Natural killer cell (primary cell): ENCODE measurements at regions not wholly inside any gene's neighbourhood (a gene's known extent, or its start where the extent isn't known, plus 50 kb on each side); places are given as distances from the start of the nearest gene placed in this dataset.

Experiments
- ATAC-seq, 3 donors: fragments of 150-1000 bp in 2 of 3; fragments of 200-7000 bp in 1 of 3; cut with Tn5 transposase; 1 replicate in 1 of 3; 2 replicates in 2 of 3; pipeline ENCODE4 v1.10.0; 2021; ENCODE audit warnings: mild to moderate bottlenecking in 2 of 3, moderate library complexity in 2 of 3
- DNase-seq, 2 donors: peaks; one replicate each; pipeline versions ENCODE4 v3.0.0 to v3.0.0-alpha.2; 2013 to 2021; ENCODE audit warnings: mixed read lengths in 1 of 2
- H3K27ac ChIP-seq: one replicate; pipeline ENCODE4 v1.5.1; 2013; ENCODE audit warnings: mild to moderate bottlenecking, low read length
- H3K27me3 ChIP-seq: one replicate; pipeline ENCODE4 v1.6.1; 2013; ENCODE audit warnings: low read length; ENCODE audit not compliant: control insufficient read depth, insufficient read depth
- H3K36me3 ChIP-seq: one replicate; pipeline ENCODE4 v1.6.1; 2013; ENCODE audit warnings: low read length; ENCODE audit not compliant: control insufficient read depth, insufficient read depth
- H3K4me1 ChIP-seq: one replicate; pipeline ENCODE4 v1.6.1; 2013; ENCODE audit warnings: low read length; ENCODE audit not compliant: control insufficient read depth, insufficient read depth
- H3K4me3 ChIP-seq: one replicate; pipeline ENCODE4 v1.5.1; 2013; ENCODE audit warnings: low read length
- H3K9me3 ChIP-seq: one replicate; pipeline ENCODE4 v1.6.1; 2013; ENCODE audit warnings: low read length; ENCODE audit not compliant: control insufficient read depth, insufficient read depth
- H3K27ac Mint-ChIP-seq, 2 donors: one replicate each; pipeline ENCODE4 v1.8.0; 2022; ENCODE audit warnings: mild to moderate bottlenecking in 2 of 2, mixed read lengths in 2 of 2, moderate library complexity in 1 of 2
- H3K27me3 Mint-ChIP-seq, 2 donors: one replicate each; pipeline ENCODE4 v1.8.0; 2022; ENCODE audit warnings: low read depth in 2 of 2, mixed read lengths in 2 of 2
- H3K36me3 Mint-ChIP-seq: one replicate; pipeline ENCODE4 v1.8.0; 2022; ENCODE audit warnings: mixed read lengths
- H3K4me1 Mint-ChIP-seq, 2 donors: one replicate each; pipeline ENCODE4 v1.8.0; 2022; ENCODE audit warnings: mixed read lengths in 2 of 2
- H3K4me3 Mint-ChIP-seq: one replicate; pipeline ENCODE4 v1.8.0; 2022; ENCODE audit warnings: mild to moderate bottlenecking, moderate library complexity, mixed read lengths
- H3K9me3 Mint-ChIP-seq, 2 donors: one replicate each; pipeline ENCODE4 v1.8.0; 2022; ENCODE audit warnings: mixed read lengths in 2 of 2
- CTCF ChIP-seq: fragments of 200-600 bp; IDR thresholded peaks from one replicate; pipeline ENCODE4 v1.8.0; 2022; ENCODE audit warnings: antibody characterized with exemption
- WGBS: methylation state at CpG from one replicate; pipeline ENCODE4 v1.1.7; 2013; ENCODE audit warnings: missing lambda C conversion rate; ENCODE audit not compliant: insufficient coverage; 5-methylcytosine and 5-hydroxymethylcytosine counted together
- intact Hi-C: fragments of 100-400 bp; cut with micrococcal nuclease; formaldehyde crosslinking; loops from one replicate; pipeline ENCODE4 v1.14.2; 2022

- no peak overlapping the region for H3K27ac Mint-ChIP-seq
- H3K27me3 Mint-ChIP-seq, result no peaks in the 10 kb centered on the region
- intact Hi-C loops, result no loop called here
- H3K36me3 ChIP-seq, result no peaks in the 10 kb centered on the region
- no peaks in the 10 kb centered on the region for H3K27me3 ChIP-seq
- H3K4me3 Mint-ChIP-seq, result no peak overlapping the region
- DNase-seq, result no peak
- H3K9me3 Mint-ChIP-seq, result peaks cover 6 to 11% of the 10 kb centered on the region in 2 donors
- no peaks in the 10 kb centered on the region for H3K4me1 ChIP-seq
- ATAC-seq, result no peak
- H3K4me1 Mint-ChIP-seq, result no peaks in the 10 kb centered on the region
- H3K27ac ChIP-seq, result no peak overlapping the region
- H3K36me3 Mint-ChIP-seq, result no peaks in the 10 kb centered on the region
- WGBS, result 72% methylated on average over 5 of the region's 6 CpGs
- H3K4me3 ChIP-seq, result no peak overlapping the region
- no peak for TF ChIP-seq CTCF
- H3K9me3 ChIP-seq, result peaks cover 8% of the 10 kb centered on the region
Observed at GRCh38 chr5:4651806-4652565, 488.1 kb upstream of the ADAMTS16 start.

GRCh38 chr5:4653475-4653874, 486.7 kb upstream of the ADAMTS16 start:
- WGBS, result 44% methylated on average over 1 of the region's 1 CpG
- DNase-seq, result no peak
- H3K4me3 Mint-ChIP-seq, result no peak overlapping the region
- no peak for ATAC-seq
- Histone ChIP-seq H3K4me3 (no peak overlapping the region), H3K4me1 (no peaks in the 10 kb centered on the region), H3K27ac (no peak overlapping the region), H3K36me3 (no peaks in the 10 kb centered on the region), H3K9me3 (peaks cover 8% of the 10 kb centered on the region), H3K27me3 (no peaks in the 10 kb centered on the region)
- H3K27me3 Mint-ChIP-seq, result no peaks in the 10 kb centered on the region
- no peak overlapping the region for H3K27ac Mint-ChIP-seq
- no peak for TF ChIP-seq CTCF
- peaks cover 7 to 15% of the 10 kb centered on the region in 2 donors for H3K9me3 Mint-ChIP-seq
- no peaks in the 10 kb centered on the region for H3K4me1 Mint-ChIP-seq
- intact Hi-C loops, result no loop called here
- H3K36me3 Mint-ChIP-seq, result no peaks in the 10 kb centered on the region

GRCh38 chr5:4659851-4660250, 480.3 kb upstream of the ADAMTS16 start:
- Histone ChIP-seq H3K36me3 (no peaks in the 10 kb centered on the region), H3K27me3 (no peaks in the 10 kb centered on the region), H3K4me3 (no peak overlapping the region), H3K4me1 (no peaks in the 10 kb centered on the region), H3K27ac (no peak overlapping the region), H3K9me3 (peaks cover 8% of the 10 kb centered on the region)
- no peaks in the 10 kb centered on the region for H3K36me3 Mint-ChIP-seq
- intact Hi-C loops, result no loop called here
- DNase-seq (no peak), ATAC-seq (no peak)
- H3K9me3 Mint-ChIP-seq, result peaks cover 8 to 18% of the 10 kb centered on the region in 2 donors
- no peaks in the 10 kb centered on the region for H3K27me3 Mint-ChIP-seq
- no peak for TF ChIP-seq CTCF
- H3K4me1 Mint-ChIP-seq, result no peaks in the 10 kb centered on the region
- 56% methylated on average over 1 of the region's 1 CpG for WGBS
- no peak overlapping the region for H3K4me3 Mint-ChIP-seq
- H3K27ac Mint-ChIP-seq, result no peak overlapping the region

DNA sequence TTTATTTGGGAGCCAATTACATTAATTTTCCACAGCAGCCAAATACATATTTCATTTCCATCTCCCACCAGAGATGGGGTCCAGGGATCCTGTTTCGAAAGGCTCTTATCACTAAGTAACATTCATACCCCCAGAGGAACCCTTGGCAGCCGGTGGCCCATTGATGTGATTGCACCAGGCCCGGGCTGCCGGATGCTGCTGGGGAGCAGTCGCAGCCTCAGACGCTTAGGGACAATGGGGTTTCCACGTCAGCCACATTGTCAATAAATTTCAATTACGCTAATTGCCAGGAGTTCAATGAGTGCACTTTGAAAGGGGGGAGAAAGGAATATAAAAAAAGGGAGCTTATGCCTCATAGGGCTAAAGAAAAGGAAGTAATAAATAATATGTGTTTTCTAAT, 478.8 kb upstream of the ADAMTS16 start:
- no peaks in the 10 kb centered on the region for H3K27me3 Mint-ChIP-seq
- no peak for TF ChIP-seq CTCF
- H3K4me3 Mint-ChIP-seq, result no peak overlapping the region

More for the DNA sequence above, 478.8 kb upstream of the ADAMTS16 start:
- WGBS, result 68% methylated on average over 8 of the region's 8 CpGs
- no peaks in the 10 kb centered on the region for H3K4me1 ChIP-seq
- H3K4me1 Mint-ChIP-seq, result no peaks in the 10 kb centered on the region
- peaks cover 7 to 17% of the 10 kb centered on the region in 2 donors for H3K9me3 Mint-ChIP-seq
- H3K36me3 Mint-ChIP-seq, result no peaks in the 10 kb centered on the region
- no peak overlapping the region for H3K4me3 ChIP-seq
- H3K9me3 ChIP-seq, result peaks cover 4% of the 10 kb centered on the region
- intact Hi-C loops, result no loop called here
- no peak for DNase-seq
- H3K27ac ChIP-seq, result no peak overlapping the region
- H3K27me3 ChIP-seq, result no peaks in the 10 kb centered on the region
- no peak overlapping the region for H3K27ac Mint-ChIP-seq
- ATAC-seq, result no peak
- H3K36me3 ChIP-seq, result no peaks in the 10 kb centered on the region
